ENCODE measurements at regions not wholly inside any gene's neighbourhood (a gene's known extent, or its start where the extent isn't known, plus 50 kb on each side); places are given as distances from the start of the nearest gene placed in this dataset.

DNA sequence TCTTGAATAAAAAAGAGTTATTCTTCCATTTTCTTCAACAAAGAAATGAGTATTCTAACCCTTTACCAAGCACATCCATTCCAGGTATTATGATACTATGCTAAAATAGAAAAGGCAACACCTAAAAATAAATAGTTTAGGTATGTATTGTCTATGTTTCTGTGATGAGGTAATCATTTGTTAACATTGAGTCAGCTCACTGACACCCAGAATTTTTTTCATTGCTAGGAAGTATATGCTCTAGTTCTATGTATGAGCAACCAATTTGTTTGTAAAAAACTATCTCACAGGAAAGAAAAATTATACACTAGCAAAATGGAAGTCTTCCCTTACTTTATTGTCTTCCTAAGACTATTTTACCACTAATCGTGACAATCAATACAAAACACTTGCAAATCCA, 615.6 kb upstream of the GRIN3A start:
- TF ChIP-seq, protein P1, sequence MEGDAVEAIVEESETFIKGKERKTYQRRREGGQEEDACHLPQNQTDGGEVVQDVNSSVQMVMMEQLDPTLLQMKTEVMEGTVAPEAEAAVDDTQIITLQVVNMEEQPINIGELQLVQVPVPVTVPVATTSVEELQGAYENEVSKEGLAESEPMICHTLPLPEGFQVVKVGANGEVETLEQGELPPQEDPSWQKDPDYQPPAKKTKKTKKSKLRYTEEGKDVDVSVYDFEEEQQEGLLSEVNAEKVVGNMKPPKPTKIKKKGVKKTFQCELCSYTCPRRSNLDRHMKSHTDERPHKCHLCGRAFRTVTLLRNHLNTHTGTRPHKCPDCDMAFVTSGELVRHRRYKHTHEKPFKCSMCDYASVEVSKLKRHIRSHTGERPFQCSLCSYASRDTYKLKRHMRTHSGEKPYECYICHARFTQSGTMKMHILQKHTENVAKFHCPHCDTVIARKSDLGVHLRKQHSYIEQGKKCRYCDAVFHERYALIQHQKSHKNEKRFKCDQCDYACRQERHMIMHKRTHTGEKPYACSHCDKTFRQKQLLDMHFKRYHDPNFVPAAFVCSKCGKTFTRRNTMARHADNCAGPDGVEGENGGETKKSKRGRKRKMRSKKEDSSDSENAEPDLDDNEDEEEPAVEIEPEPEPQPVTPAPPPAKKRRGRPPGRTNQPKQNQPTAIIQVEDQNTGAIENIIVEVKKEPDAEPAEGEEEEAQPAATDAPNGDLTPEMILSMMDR (IDR thresholded peaks at IDR 0.05; ENCODE audit: control extremely low read depth in 1 of 3, insufficient read depth in 1 of 3, low read depth in 1 of 3, low read length in 3 of 3): no peak
- no peak for TF ChIP-seq NANOG (IDR thresholded peaks at IDR 0.05; ENCODE audit: insufficient read depth, low read depth, low read length, poor library complexity, severe bottlenecking)
- TF ChIP-seq POLR2A (IDR thresholded peaks at IDR 0.05; ENCODE audit: control extremely low read depth in 1 of 2, low read depth in 2 of 2, low read length in 2 of 2): no peak
- TF ChIP-seq BACH1 (IDR thresholded peaks at IDR 0.05; ENCODE audit: low read length): no peak
- TF ChIP-seq, protein P2, sequence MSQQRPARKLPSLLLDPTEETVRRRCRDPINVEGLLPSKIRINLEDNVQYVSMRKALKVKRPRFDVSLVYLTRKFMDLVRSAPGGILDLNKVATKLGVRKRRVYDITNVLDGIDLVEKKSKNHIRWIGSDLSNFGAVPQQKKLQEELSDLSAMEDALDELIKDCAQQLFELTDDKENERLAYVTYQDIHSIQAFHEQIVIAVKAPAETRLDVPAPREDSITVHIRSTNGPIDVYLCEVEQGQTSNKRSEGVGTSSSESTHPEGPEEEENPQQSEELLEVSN (IDR thresholded peaks at IDR 0.05): no peak
- TF ChIP-seq JUN (IDR thresholded peaks at IDR 0.05; ENCODE audit: low read depth, low read length): no peak
- TF ChIP-seq CHD2 (IDR thresholded peaks at IDR 0.05; ENCODE audit: low read length): no peak

Data from H1 (cell line).